ENCODE measurements at regions not wholly inside any gene's neighbourhood (a gene's known extent, or its start where the extent isn't known, plus 50 kb on each side); places are given as distances from the start of the nearest gene placed in this dataset.

- H3K4me3 ChIP-seq (replicated peaks; ENCODE audit: low read depth, low read length) = no peak overlapping the region
- no peak for DNase-seq (ENCODE audit: low read depth)
- TF ChIP-seq CTCF (IDR thresholded peaks at IDR 0.05; ENCODE audit: low read length, missing control alignments) = no peak
These were observed 150.3 kb upstream of the GPR12 start for GRCh38 chr13:26910754-26911465.

GRCh38 chr13:26909477-26909876, 148.9 kb upstream of the GPR12 start:
- DNase-seq (ENCODE audit: low read depth) = no peak
- no peak overlapping the region for H3K4me3 ChIP-seq (replicated peaks; ENCODE audit: low read depth, low read length)
- no peak for TF ChIP-seq CTCF (IDR thresholded peaks at IDR 0.05; ENCODE audit: low read length, missing control alignments)

- no peak for DNase-seq (ENCODE audit: low read depth)
- no peak overlapping the region for H3K4me3 ChIP-seq (replicated peaks; ENCODE audit: low read depth, low read length)
- TF ChIP-seq CTCF (IDR thresholded peaks at IDR 0.05; ENCODE audit: low read length, missing control alignments) = no peak
These were observed 147.5 kb upstream of the GPR12 start for GRCh38 chr13:26908126-26908525.

GRCh38 chr13:26899202-26899601, 138.6 kb upstream of the GPR12 start:
- H3K4me3 ChIP-seq (replicated peaks; ENCODE audit: low read depth, low read length) = no peak overlapping the region
- no peak for DNase-seq (ENCODE audit: low read depth)
- no peak for TF ChIP-seq CTCF (IDR thresholded peaks at IDR 0.05; ENCODE audit: low read length, missing control alignments)

- H3K4me3 ChIP-seq (replicated peaks; ENCODE audit: low read depth, low read length) = no peak overlapping the region
- no peak for DNase-seq (ENCODE audit: low read depth)
- no peak for TF ChIP-seq CTCF (IDR thresholded peaks at IDR 0.05; ENCODE audit: low read length, missing control alignments)
These were observed 137.3 kb upstream of the GPR12 start for GRCh38 chr13:26897706-26898550.

GRCh38 chr13:26896986-26897668, 136.5 kb upstream of the GPR12 start:
- DNase-seq (ENCODE audit: low read depth) = no peak
- H3K4me3 ChIP-seq (replicated peaks; ENCODE audit: low read depth, low read length) = no peak overlapping the region
- no peak for TF ChIP-seq CTCF (IDR thresholded peaks at IDR 0.05; ENCODE audit: low read length, missing control alignments)

Measured in fibroblast of pulmonary artery (primary cell).